C4-2B (cell line): ENCODE measurements at regions not wholly inside any gene's neighbourhood (a gene's known extent, or its start where the extent isn't known, plus 50 kb on each side); places are given as distances from the start of the nearest gene placed in this dataset.

Experiments
- CTCF ChIP-seq: fragments of 450-650 bp; conservative IDR thresholded peaks from 2 replicates; pipeline ENCODE4 v1.5.1; 2017; ENCODE audit warnings: mild to moderate bottlenecking
- ZFX ChIP-seq: fragments of 450-650 bp; IDR thresholded peaks from 2 replicates; pipeline ENCODE4 v1.6.1; 2017

- TF ChIP-seq ZFX (no peak), CTCF (no peak)
Observed at GRCh38 chrX:39813631-39814277, 284.0 kb downstream of the BCOR start.
